Hepatocyte (in vitro differentiated cells): ENCODE measurements at regions not wholly inside any gene's neighbourhood (a gene's known extent, or its start where the extent isn't known, plus 50 kb on each side); places are given as distances from the start of the nearest gene placed in this dataset.

Experiments used
- DNase-seq: peaks from one replicate; pipeline ENCODE4 v3.0.0-alpha.2; 2016; ENCODE audit warnings: low spot score
- H2AFZ ChIP-seq: fragments of 200-600 bp; sonication (generic); 2 replicates; pipeline ENCODE4 v1.6.0; 2016; ENCODE audit warnings: antibody characterized with exemption, mild to moderate bottlenecking
- H3K27ac ChIP-seq: fragments of 200-600 bp; sonication (generic); 2 replicates; pipeline ENCODE4 v1.5.1; 2016; ENCODE audit warnings: mild to moderate bottlenecking
- H3K27me3 ChIP-seq: fragments of 200-600 bp; sonication (generic); 2 replicates; pipeline ENCODE4 v1.6.1; 2016
- H3K36me3 ChIP-seq: fragments of 200-600 bp; sonication (generic); replicated peaks from 2 replicates; pipeline ENCODE4 v1.5.1; 2016; ENCODE audit warnings: low read depth; ENCODE audit not compliant: insufficient read depth
- H3K4me1 ChIP-seq: fragments of 200-600 bp; sonication (generic); 2 replicates; pipeline ENCODE4 v1.5.1; 2016; ENCODE audit warnings: mild to moderate bottlenecking, moderate library complexity; ENCODE audit not compliant: insufficient read depth
- H3K4me2 ChIP-seq: fragments of 200-600 bp; sonication (generic); 2 replicates; pipeline ENCODE4 v1.6.0; 2016
- H3K4me3 ChIP-seq: fragments of 200-600 bp; sonication (generic); 2 replicates; pipeline ENCODE4 v1.5.1; 2016; ENCODE audit warnings: mild to moderate bottlenecking
- H3K79me2 ChIP-seq: fragments of 200-600 bp; sonication (generic); 2 replicates; pipeline ENCODE4 v1.6.0; 2017; ENCODE audit warnings: mild to moderate bottlenecking
- H3K9me2 ChIP-seq: fragments of 200-600 bp; sonication (generic); replicated peaks from 2 replicates; pipeline ENCODE4 v1.6.0; 2017; ENCODE audit warnings: mild to moderate bottlenecking; ENCODE audit not compliant: insufficient read depth
- H3K9me3 ChIP-seq: fragments of 200-600 bp; sonication (generic); 2 replicates; pipeline ENCODE4 v1.5.1; 2016; ENCODE audit warnings: low read depth, mild to moderate bottlenecking
- H4K20me1 ChIP-seq: fragments of 200-600 bp; sonication (generic); 2 replicates; pipeline ENCODE4 v1.6.0; 2016; ENCODE audit warnings: mild to moderate bottlenecking; ENCODE audit not compliant: insufficient read depth, poor library complexity, severe bottlenecking
- EZH2 ChIP-seq: fragments of 200-600 bp; sonication (generic); IDR thresholded peaks from 2 replicates; pipeline ENCODE4 v1.6.1; 2016; ENCODE audit warnings: antibody characterized with exemption, mild to moderate bottlenecking, borderline replicate concordance
- EZH2phosphoT487 ChIP-seq: fragments of 200-600 bp; sonication (generic); IDR thresholded peaks from one replicate; pipeline ENCODE4 v1.6.1; 2018; ENCODE audit warnings: antibody characterized with exemption, mild to moderate bottlenecking, low read depth, moderate library complexity; ENCODE audit not compliant: unreplicated experiment, severe bottlenecking
- WGBS: methylation state at CpG from one replicate; pipeline ENCODE4 v1.1.6; 2016; ENCODE audit warnings: low lambda C conversion rate; ENCODE audit errors: missing lambda C conversion rate; 5-methylcytosine and 5-hydroxymethylcytosine counted together
- TF ChIP-seq, protein P1 (sequence below): fragments of 200-600 bp; sonication (generic); IDR thresholded peaks from 2 replicates; pipeline ENCODE4 v1.5.1; 2016; ENCODE audit warnings: antibody characterized with exemption, mild to moderate bottlenecking; ENCODE audit not compliant: poor library complexity

DNA sequence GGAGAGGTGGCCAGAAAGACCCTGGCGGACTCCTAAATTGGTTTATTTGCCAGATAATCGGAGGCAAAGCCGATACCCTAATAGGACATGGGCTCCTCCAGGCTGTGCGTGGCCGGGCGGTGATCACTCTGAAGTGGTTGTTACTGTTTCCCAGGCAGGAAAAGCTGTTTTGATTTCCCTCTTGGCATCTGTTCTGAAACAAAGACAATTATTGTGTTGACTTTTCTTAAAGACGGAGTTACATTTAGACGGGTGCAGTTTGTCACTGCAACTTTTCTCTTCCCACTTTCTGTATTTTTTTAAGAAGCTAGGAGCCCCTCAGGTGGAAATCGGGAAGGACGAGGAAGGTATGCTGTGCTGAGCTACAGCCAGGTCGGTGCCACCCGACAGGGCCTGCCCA lies 1288.4 kb downstream of the BRD1 start:
- TF ChIP-seq, protein P1, sequence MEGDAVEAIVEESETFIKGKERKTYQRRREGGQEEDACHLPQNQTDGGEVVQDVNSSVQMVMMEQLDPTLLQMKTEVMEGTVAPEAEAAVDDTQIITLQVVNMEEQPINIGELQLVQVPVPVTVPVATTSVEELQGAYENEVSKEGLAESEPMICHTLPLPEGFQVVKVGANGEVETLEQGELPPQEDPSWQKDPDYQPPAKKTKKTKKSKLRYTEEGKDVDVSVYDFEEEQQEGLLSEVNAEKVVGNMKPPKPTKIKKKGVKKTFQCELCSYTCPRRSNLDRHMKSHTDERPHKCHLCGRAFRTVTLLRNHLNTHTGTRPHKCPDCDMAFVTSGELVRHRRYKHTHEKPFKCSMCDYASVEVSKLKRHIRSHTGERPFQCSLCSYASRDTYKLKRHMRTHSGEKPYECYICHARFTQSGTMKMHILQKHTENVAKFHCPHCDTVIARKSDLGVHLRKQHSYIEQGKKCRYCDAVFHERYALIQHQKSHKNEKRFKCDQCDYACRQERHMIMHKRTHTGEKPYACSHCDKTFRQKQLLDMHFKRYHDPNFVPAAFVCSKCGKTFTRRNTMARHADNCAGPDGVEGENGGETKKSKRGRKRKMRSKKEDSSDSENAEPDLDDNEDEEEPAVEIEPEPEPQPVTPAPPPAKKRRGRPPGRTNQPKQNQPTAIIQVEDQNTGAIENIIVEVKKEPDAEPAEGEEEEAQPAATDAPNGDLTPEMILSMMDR, result no peak
- no peak for TF ChIP-seq EZH2
- TF ChIP-seq EZH2phosphoT487, result no peak
- DNase-seq, result no peak
- H3K27me3 ChIP-seq, result no peaks in the 10 kb centered on the region
- no peak overlapping the region for H3K4me3 ChIP-seq
- H3K9me2 ChIP-seq, result no peaks in the 10 kb centered on the region
- H3K27ac ChIP-seq, result no peak overlapping the region
- H3K4me1 ChIP-seq, result no peaks in the 10 kb centered on the region
- no peaks in the 10 kb centered on the region for H3K9me3 ChIP-seq
- no peaks in the 10 kb centered on the region for H3K79me2 ChIP-seq
- no peak overlapping the region for H2AFZ ChIP-seq
- H3K4me2 ChIP-seq, result no peak overlapping the region
- H4K20me1 ChIP-seq, result no peaks in the 10 kb centered on the region
- 87% methylated on average over 12 of the region's 12 CpGs for WGBS
- H3K36me3 ChIP-seq, result no peaks in the 10 kb centered on the region

GRCh38 chr22:48538291-48538820 lies 1289.3 kb downstream of the BRD1 start:
- no peak for DNase-seq
- H3K27me3 ChIP-seq, result no peaks in the 10 kb centered on the region
- no peaks in the 10 kb centered on the region for H4K20me1 ChIP-seq
- H3K4me3 ChIP-seq, result no peak overlapping the region
- no peak for TF ChIP-seq EZH2phosphoT487
- H3K36me3 ChIP-seq, result no peaks in the 10 kb centered on the region
- no peaks in the 10 kb centered on the region for H3K79me2 ChIP-seq
- H2AFZ ChIP-seq, result no peak overlapping the region
- H3K4me2 ChIP-seq, result no peak overlapping the region
- no peaks in the 10 kb centered on the region for H3K9me2 ChIP-seq
- 94% methylated on average over 18 of the region's 18 CpGs for WGBS
- H3K9me3 ChIP-seq, result no peaks in the 10 kb centered on the region
- H3K27ac ChIP-seq, result no peak overlapping the region
- H3K4me1 ChIP-seq, result no peaks in the 10 kb centered on the region

GRCh38 chr22:48537343-48537680 lies 1290.4 kb downstream of the BRD1 start:
- H3K9me3 ChIP-seq, result no peaks in the 10 kb centered on the region
- H3K27me3 ChIP-seq, result no peaks in the 10 kb centered on the region
- H3K4me2 ChIP-seq, result no peak overlapping the region
- no peaks in the 10 kb centered on the region for H3K36me3 ChIP-seq
- no peaks in the 10 kb centered on the region for H3K79me2 ChIP-seq
- H4K20me1 ChIP-seq, result no peaks in the 10 kb centered on the region
- DNase-seq, result no peak
- H3K9me2 ChIP-seq, result no peaks in the 10 kb centered on the region
- no peak overlapping the region for H2AFZ ChIP-seq
- no peak overlapping the region for H3K27ac ChIP-seq
- whole genome bisulfite sequencing, result 89% methylated on average over 3 of the region's 3 CpGs
- no peaks in the 10 kb centered on the region for H3K4me1 ChIP-seq
- no peak overlapping the region for H3K4me3 ChIP-seq
- TF ChIP-seq EZH2phosphoT487 (no peak), EZH2 (no peak)
- TF ChIP-seq, protein P1, result no peak

DNA sequence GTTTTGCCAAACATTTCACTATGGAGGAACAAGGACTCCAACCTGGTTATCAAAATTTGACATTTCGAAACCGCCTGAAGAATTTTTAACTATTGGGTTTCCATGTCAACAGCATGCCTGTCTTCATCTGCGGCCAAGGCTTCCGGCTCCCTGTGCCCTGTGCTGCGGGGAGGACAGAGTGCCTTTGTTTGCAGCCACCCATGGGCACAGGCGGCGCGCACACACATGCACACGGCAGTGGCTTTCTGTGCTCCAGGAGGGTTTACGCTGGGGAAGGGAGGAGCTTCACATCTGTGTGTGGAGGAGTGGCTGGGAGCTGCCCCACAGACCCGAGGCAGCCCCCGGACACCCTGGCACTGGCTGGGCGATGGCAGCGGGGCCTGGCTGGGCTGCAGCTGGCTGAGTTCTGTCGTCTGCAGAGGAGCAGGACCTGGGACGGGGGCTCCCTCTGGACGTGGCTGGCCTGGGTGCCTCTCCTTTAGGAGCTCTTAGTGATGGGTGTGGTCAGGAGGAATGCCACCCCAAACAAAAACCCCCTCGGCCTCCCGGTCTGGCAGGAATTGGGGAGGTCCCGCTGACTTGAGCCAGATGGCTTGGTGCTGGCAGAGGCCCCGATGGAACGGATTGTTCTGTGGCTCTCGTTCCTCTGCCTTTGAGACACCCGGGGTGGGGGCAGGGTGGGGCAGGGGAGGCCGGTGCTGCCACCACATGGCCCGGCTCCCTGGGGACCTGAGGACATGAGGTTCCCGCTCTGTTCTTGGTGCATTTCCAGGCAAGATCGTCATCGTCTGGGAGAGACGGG lies 1290.9 kb downstream of the BRD1 start:
- Histone ChIP-seq H3K4me1 (no peaks in the 10 kb centered on the region), H2AFZ (no peak overlapping the region), H3K79me2 (no peaks in the 10 kb centered on the region), H3K4me3 (no peak overlapping the region), H3K9me2 (no peaks in the 10 kb centered on the region), H3K36me3 (no peaks in the 10 kb centered on the region), H3K9me3 (no peaks in the 10 kb centered on the region), H3K27me3 (no peaks in the 10 kb centered on the region), H4K20me1 (no peaks in the 10 kb centered on the region), H3K27ac (no peak overlapping the region), H3K4me2 (no peak overlapping the region)
- 92% methylated on average over 30 of the region's 30 CpGs for WGBS
- DNase-seq, result no peak
- TF ChIP-seq EZH2phosphoT487 (no peak), EZH2 (no peak)
- TF ChIP-seq, protein P1, result no peak
